ENCODE measurements at regions not wholly inside any gene's neighbourhood (a gene's known extent, or its start where the extent isn't known, plus 50 kb on each side); places are given as distances from the start of the nearest gene placed in this dataset.
A peak's percentile ranks its signal among the peaks of the same experiment; 100 is the strongest.

GRCh38 chr7:86947929-86948328 is 111.5 kb downstream of the ELAPOR2 start:
- peak; percentile 13 for DNase-seq (ENCODE audit: low spot score)

GRCh38 chr7:86943447-86943846 is 116.0 kb downstream of the ELAPOR2 start:
- DNase-seq (ENCODE audit: low spot score), result no peak

- no peak for DNase-seq (ENCODE audit: low spot score)
Measured at GRCh38 chr7:86942995-86943394, 116.5 kb downstream of the ELAPOR2 start.

- DNase-seq (ENCODE audit: low spot score), result no peak
Measured at GRCh38 chr7:86942081-86942480, 117.4 kb downstream of the ELAPOR2 start.

GRCh38 chr7:86939197-86939814 is 120.1 kb downstream of the ELAPOR2 start:
- DNase-seq (ENCODE audit: low spot score), result no peak

GRCh38 chr7:86937363-86937878 is 122.0 kb downstream of the ELAPOR2 start:
- no peak for DNase-seq (ENCODE audit: low spot score)

GRCh38 chr7:86933295-86933845 is 126.1 kb downstream of the ELAPOR2 start:
- no peak for DNase-seq (ENCODE audit: low spot score)

- DNase-seq (ENCODE audit: low spot score), result peak; percentile 27
Measured at GRCh38 chr7:86932038-86932512, 127.4 kb downstream of the ELAPOR2 start.

GRCh38 chr7:86931439-86931838 is 128.0 kb downstream of the ELAPOR2 start:
- DNase-seq (ENCODE audit: low spot score), result no peak

GRCh38 chr7:86930554-86931307 is 128.7 kb downstream of the ELAPOR2 start:
- DNase-seq (ENCODE audit: low spot score), result no peak

GRCh38 chr7:86929293-86930109 is 130.0 kb downstream of the ELAPOR2 start:
- DNase-seq (ENCODE audit: low spot score), result no peak

- DNase-seq (ENCODE audit: low spot score), result no peak
Measured at GRCh38 chr7:86928308-86928707, 131.1 kb downstream of the ELAPOR2 start.

- no peak for DNase-seq (ENCODE audit: low spot score)
Measured at GRCh38 chr7:86926732-86927131, 132.7 kb downstream of the ELAPOR2 start.

GRCh38 chr7:86925221-86925620 is 134.2 kb downstream of the ELAPOR2 start:
- DNase-seq (ENCODE audit: low spot score), result no peak

- DNase-seq (ENCODE audit: low spot score), result no peak
Measured at GRCh38 chr7:86923527-86923926, 135.9 kb downstream of the ELAPOR2 start.

- DNase-seq (ENCODE audit: low spot score), result no peak
Measured at GRCh38 chr7:86920154-86920553, 139.3 kb downstream of the ELAPOR2 start.

- DNase-seq (ENCODE audit: low spot score), result no peak
Measured at GRCh38 chr7:86918245-86918644, 141.2 kb downstream of the ELAPOR2 start.

- no peak for DNase-seq (ENCODE audit: low spot score)
Measured at GRCh38 chr7:86916277-86916825, 143.1 kb downstream of the ELAPOR2 start.

GRCh38 chr7:86914551-86914950 is 144.9 kb downstream of the ELAPOR2 start:
- peak; percentile 1 for DNase-seq (ENCODE audit: low spot score)

All from hepatic stellate cell (primary cell).